ENCODE measurements at regions not wholly inside any gene's neighbourhood (a gene's known extent, or its start where the extent isn't known, plus 50 kb on each side); places are given as distances from the start of the nearest gene placed in this dataset.
"Not testable (repeated sequence)": the region's sequence is repeated elsewhere in the genome, so short reads cannot be mapped to it uniquely, and the experiment has no call there.

DNA sequence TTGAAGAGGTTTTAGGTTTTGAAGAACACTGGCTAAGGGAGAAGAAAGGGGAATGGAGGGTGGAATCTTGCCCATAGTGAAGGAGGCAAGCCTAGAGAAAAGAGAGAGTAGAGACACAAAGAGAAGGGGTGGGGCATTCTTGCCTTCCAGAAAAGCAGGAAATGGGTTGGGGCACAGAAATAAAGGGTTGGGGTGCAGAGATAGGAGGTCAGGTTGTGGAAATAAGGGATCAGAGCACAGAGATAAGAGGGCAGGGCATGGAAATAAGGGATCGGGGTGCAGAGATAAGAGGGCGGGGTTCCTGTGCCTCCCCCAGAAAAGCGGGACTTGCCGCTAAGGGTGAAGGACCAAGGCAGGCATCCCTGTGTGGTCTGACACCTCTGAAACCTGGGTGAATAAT, 69.9 kb downstream of the ALG1L2 start:
- DNase-seq = not testable (repeated sequence)

DNA sequence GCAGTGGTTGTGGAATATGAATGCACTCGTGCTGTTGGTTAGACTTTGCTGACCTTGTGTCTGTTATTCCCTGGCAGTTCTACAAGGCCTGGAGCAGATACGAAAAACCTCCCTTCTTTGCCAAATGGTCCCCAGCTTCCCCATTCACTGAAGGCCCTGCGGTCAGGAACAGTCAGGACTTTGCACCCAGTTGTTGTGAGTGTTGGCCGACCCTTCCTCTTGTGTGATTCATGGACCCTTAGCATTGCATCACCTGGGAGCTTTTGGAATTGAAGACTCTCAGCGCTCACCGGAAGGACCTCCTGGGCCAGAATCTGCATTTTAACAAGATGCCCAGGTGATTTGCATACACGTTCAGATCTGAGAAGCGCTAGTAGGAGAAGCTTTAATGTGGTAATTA, 71.6 kb downstream of the ALG1L2 start:
- DNase-seq = not testable (repeated sequence)

DNA sequence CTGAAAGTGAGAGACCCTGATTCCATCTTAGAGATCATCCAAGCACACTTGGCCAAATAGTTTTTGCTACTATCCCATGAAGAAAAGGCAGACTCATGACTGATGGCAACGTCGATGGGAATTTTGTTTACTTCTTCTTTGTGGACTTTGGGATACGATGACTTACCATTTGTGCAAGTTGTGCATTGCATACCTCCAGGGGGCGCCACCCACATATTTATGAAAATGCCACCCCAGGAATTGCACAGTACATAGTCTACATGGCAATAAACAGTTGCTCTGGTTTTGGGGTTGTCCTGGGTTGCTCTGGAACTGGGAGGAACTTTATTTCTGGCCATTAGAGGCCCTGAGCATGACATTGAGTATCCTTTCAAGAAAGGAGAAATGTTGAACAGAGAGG, 73.8 kb downstream of the ALG1L2 start:
- not testable (repeated sequence) for DNase-seq

DNA sequence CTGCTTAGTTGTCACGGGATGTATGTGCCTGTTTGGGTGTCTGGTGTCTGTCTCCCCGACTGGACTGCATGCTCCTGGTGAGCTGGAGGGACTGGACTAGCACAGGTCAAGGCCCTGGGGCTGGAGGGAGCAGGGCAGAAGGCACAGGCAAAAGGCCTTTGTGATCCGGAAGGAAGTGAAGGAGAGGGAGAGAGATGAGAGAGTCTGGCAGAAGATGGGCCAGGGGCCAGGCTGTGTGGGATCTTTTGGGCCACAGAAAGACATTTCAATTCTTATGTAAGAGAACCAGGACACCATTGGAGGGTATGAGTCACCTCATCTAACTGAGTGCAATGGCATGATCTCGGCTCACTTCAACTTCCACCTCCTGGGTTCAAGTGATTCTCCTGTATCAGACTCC, 85.2 kb downstream of the ALG1L2 start:
- DNase-seq = not testable (repeated sequence)

DNA sequence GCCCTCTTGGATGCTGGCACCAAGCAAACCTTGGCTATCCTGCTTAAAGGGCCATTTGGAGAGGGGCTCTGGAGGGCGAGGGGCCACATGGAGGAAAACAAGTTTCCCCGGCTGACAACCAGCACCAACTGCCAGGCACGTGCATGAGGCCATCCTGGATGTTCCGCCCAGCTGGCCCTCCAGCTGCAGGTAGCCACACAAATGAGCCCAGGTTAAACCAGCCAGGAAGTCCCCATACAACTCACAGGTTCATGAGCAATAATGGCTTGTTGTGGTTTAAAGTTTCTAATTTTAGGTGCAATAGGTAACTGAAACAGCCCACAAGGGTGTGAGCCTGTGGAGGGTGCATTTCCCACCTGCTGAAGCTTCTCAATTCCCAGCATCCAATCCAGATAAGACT, 93.6 kb downstream of the ALG1L2 start:
- DNase-seq = not testable (repeated sequence)

DNA sequence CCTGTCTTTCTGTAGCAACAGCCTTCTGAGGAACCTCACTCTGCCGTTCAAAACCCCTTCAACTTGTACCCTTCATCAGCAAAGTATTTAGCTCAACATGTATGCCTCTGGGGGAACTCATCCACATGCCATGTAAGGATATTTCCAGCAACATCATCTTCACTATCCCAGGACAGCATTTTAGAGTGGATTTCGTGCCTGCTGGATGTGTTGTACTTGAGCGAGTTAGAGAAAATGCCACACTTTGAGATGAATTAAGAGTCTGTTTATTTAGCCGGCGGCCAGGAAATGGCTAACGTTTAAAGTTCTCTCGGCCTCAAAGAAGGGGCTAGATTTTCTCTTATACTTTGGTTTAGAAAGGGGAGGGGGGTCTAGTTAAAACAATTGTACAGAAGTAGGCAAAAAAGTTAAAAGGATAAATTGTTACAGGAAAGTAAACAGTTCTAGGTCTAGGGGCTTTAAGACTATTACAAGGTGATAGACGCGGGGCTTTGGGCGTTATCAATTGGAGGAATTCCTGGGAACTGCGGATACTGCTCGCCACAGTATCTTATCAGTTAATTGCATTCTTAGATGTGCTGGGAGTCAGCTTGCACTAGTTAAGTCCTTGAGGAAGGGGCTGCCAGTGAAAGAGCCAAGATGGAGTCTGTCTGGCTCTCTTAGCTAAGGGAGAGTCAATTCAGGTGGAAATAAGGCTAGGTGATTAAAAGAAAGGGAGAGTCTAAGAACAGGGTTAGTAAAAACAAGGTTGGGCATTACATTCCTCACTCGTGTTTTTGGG, 95.0 kb downstream of the ALG1L2 start:
- not testable (repeated sequence) for DNase-seq

DNA sequence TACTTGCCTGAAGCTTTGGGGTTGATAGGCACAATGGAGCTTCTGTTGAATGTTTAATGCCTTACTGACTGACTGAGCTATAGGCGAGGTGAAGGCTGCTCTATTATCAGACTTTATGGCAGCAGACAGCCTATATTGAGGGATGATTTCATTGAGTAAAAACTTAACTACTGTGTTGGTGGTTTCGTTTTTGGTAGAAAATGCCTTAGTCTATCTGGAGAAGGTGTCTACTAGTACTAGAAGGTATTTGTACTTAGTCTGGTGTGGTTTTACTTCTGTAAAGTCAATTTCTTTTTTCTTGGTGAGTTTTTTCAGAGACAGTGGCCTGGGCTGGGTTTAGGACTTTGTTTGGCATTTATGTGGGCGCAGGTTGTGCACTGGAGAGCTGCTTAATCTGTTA, 97.2 kb downstream of the ALG1L2 start:
- DNase-seq = not testable (repeated sequence)

DNA sequence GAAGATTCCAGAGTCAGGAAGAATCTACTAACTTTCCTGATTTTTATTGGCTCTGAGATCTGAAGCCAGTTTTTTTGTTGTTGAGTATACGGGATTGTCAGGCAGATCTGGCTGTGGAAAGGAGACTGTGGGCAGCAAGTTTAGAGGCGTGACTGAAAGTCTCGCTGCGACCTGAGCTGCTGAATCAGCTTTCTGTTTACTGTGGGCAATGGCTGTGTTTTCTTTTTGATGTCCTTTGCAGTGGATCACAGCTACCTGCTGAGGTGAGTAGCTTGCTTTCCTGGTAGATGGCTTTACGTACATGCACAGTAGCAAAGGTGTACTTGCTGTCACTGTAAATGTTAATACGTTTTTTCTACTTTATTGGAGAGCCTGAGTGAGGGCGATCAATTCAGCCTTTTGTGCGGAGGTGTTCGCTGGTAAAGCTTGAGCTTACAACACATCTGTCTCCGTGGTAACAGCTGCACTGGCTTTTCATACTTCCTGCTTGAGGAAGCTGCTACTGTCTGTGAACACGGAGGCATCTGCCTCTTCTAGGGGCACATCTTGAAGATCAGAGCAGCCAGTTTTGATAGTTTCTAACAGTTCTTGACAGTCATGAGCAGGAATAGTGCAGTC, 97.8 kb downstream of the ALG1L2 start:
- DNase-seq = not testable (repeated sequence)

DNA sequence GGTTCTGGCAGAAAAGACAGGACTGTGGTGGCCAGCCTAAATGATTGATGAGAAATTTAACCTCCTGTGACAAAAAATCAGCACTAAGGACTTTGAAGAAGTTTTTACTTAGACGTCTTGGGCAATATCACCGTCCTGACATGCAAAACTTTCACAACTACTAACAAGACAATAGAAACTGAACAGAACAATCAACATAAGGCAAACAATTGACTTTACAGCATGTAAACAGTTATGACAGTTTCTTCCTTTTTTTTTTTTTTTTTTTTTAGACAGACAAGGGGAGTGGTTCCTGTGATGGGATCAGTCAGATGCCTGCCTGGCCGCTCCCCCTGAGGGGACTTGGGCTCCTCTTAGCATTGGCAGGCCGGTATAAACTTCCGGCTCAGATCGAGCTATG, 100.8 kb downstream of the ALG1L2 start:
- DNase-seq = not testable (repeated sequence)

DNA sequence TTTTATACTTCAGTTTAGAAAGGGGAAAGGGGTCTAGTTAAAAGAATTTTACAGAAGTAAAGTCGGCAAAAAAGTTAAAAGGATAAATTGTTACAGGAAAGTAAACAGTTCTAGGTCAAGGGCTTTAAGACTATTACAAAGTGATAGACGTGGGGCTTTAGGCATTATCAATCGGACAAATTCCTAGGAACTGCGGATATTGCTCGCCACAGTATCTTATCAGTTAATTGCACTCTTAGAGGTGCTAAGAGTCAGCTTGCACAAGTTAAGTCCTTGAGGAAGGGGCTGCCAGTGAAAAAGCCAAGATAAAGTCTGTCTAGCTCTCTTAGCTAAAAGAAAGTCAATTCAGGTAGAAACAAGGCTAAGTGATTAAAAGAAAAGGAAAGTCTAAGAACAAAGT, 102.1 kb downstream of the ALG1L2 start:
- not testable (repeated sequence) for DNase-seq

DNA sequence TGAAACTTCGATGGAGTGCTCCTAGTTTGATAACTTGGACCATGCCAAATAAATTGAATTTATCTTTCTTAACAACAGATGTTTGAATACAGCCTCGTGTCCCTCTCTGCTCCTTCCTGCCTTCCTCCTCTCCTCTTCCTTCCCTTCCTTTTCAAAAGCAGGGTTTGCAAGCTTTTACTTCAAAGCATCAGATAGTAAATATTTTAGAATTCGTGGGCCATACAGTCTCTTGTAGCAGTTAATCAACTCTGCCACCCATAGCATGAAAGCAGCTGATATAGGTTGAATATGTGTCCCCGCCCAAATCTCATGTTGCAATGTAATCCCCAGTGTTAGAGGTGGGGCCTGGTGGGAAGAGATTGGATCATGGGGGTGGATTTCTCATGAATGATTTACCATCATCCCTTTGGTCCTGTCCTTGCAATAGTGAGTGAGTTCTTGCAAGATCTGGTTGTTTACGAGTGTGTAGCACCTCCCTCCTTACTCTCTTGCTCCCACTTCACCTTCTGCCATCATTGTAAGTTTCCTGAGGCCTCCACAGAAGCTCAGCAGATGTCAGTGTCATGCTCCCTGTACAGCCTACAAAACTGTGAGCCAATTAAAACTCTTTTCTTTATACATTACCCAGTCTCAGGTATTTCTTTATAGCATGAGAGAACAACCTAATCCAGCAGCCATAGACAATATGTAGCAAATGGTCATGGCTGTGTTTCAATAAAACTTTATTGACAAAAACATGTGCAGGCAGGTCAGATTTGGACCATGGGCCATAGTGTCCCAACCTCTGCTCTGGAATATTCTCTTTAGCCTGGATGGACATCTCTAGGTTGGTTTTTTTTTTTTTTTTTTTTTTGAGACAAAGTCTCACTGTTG, 102.8 kb downstream of the ALG1L2 start:
- not testable (repeated sequence) for DNase-seq

DNA sequence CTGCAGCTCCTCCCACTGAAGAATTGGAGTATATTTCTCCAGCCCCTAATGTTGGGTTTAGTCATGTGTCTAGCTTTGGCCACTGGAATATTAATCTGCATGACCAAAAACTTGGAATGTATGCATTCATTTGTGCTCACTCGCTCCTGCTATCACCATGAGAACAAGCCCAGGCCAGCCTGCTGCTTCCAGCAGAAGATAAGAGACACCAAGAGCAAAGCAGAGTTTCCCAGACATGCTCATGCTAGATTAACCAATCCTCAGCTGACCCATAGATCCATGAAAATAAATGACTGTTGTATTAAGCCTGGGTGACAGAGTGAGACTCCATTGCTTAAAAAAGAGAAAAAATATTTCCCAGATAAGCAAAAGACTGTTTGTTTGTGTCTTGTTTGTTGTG, 119.6 kb downstream of the ALG1L2 start:
- DNase-seq = not testable (repeated sequence)

DNA sequence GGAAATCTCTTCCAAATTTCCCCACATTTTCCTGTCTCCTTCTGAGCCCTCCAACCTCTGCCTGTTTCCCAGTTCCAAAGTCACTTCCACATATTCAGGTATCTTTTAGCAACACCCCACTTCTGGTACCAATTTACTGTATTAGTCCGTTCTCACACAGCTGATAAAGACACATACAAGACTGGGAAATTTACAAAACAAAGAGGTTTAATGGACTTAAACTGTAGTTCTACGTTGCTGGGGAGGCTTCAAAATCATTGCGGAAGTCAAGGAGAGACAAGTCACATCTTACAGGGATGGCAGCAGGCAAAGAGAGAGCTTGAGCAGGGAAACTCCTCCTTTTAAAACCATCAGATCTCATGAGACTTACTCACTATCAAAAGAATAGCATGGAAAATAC, 122.0 kb downstream of the ALG1L2 start:
- not testable (repeated sequence) for DNase-seq

DNA sequence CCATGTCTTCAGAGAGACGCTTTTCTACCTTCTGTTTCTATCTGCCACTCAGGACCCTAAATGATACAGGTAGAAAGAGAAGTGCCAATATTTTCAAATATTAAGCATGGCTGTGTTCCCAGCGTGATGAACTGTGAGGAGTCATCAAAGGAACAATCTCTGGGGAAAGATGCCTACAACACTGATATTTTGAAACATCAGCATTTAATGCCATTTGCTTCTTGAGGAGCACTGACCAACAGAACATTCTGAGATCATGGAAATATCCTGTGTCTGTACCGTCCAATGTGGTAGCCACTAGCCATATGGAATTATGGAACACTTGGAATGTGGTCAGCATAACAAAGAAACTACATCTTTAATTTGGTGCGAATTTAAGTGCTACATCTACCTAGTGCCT, 117.9 kb upstream of the COL6A5 start:
- no peak for DNase-seq

DNA sequence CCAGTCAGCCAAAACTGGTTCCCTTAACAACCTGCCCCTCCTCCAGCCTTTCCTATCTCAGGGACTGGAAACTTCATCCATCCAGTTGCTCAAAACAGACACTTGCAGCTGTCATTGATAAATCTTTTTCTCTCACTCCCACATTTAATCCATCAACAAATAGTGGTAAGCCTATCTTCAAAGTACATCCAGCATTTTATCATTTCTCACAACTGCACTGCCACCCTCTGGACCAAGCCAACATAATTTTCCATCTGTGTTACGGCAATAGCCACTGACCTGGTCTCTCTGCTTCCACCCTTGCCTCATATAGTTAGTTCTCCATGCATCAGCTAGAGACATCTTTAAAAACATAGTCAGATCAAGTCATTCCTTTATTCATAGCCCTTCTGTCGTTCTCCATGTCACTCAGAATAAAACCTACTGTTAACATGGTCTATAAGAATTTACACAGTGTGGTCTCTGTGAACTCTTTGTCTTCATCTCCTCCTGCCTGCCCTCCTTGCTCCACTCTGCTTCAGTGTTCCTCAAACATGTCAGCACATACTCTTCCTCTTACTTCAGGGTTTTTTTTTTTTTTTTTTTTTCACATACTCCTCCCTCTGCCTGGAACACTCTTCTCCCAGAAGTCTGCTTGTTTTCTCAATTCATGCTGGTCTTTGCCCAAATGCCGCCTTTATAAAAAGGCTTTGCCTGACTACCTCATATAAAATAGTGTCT, 102.5 kb upstream of the COL6A5 start:
- DNase-seq = no peak

DNA sequence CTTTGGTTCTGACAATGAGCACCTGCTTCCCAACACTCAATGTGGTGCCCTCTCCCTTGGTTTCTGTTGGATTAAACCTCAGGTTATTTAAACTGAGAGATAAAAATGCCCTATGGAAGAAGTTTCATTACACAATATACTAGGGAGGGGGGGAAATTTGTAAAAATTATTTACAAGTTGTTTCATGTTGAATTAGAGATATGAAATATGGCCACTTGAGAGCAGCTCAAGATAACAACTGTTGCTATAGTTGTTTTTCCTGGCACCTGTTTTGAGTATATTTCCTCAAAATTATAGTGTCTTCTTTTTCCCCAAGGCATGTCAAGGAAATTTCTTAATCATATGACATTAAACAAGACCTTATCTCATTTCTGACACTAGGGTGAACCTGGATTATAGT, 101.7 kb upstream of the COL6A5 start:
- no peak for DNase-seq

DNA sequence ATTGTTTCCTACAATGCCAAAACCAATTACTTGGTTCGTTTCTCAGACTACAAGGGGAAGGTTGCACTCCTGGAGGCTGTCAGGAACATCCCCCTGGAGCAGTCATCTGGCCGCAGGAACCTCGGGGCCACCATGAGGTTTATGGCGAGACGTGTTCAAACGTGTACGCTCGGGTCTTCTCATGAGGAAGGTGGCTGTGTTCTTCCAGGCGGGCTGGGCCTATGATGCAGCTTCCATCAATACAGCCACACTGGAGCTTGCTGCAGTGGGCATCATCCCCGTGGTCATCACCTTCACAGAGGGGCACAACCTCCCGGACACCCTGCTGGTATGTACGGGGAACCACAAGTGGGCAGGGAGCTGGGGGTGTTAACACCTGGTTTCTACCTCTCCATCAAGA, 94.5 kb upstream of the COL6A5 start:
- DNase-seq = no peak

DNA sequence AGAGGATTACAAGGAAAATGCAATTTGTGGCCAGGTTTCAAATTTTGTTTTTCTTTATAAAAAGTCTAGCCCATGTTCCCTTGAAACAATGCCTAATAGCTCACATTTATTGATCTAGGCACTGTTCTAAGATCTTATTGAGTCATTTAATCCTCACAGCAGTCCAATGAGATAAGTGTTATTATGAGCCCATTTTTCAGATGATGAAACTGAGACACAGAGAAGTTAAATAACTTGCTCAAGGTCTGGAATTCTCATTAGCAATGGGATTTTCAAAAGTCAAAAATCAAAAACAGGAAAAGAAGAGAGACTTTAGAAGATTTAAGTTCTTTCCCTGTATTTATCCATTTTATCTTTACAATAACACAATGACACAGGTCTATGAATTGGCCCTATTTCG, 90.0 kb upstream of the COL6A5 start:
- DNase-seq = no peak

DNA sequence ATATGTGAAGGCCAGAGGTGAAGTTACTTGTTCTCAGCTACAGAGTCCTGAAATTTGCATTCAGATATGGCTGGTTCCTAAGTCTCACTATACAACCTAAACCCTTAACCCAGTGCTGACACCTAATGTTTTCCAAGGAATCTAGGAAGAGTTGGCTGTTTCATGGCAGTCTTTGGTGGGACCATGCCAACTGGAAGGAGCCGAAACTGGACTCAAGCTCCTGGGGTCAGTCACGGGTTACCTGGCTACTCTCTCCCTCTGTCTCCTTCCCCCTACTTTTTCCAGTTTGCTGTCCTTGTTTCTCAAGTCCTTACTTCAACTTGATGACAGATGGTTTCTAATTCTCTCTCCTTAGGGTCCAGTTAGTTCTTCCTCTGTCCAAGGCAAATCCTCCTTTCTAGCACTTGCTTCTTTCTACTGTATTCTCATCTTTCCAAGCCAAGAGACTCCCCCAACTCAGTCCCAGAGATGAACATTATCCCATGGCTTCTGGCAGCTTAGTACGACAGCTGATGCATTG, 88.6 kb upstream of the COL6A5 start:
- no peak for DNase-seq

DNA sequence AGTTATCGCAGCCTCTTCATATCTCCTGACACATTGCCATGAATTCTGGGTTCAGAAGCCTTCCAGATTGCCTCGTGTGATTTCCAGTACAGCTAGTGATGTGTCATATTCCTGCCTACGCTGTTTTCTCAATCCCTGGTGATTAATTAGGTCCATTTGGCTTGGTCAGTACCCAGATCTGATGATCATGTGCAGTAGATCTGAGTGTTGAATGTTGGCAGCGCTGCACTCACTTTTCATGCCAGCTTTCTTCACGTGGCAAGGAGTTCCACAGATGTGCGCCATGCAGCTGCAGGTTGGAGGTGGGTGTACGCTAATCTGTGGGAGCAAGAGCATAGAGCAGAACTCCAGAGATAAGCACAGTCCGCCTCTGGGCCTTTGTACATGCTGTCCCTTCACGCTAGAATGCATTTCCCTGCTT, 86.9 kb upstream of the COL6A5 start:
- no peak for DNase-seq

DNA sequence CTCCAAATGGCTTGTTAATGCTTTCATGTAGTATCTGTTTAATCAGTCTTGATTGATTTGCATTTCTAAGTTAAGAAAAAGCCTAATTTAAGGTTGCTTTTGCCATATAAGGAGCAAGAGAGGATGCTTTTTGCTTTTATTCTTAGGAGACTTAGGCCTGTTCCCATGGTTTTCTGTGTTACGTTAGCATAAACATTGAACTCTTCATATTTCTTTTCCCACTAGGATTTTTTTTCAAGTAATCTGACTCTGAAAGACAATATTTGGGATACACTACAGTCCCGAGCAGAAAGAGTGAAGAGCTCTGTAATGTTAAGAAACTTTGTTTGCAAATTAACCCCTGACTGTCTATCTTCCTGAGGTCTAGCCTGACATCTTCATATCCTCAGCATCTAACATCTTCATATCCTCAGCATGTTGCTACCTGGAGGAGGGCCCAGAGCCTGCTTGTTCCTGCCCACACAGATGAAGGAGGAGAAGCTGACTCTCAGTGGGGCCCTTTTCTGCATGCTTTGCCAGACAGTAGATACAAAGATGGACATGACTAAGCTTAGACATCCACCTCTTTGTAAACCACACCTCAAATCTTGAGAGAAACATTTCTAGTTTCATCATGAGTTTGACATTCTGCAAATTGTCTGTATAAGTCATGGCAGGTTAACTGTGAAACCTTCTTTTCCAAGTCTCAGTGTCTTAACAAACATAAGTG, 86.2 kb upstream of the COL6A5 start:
- no peak for DNase-seq

DNA sequence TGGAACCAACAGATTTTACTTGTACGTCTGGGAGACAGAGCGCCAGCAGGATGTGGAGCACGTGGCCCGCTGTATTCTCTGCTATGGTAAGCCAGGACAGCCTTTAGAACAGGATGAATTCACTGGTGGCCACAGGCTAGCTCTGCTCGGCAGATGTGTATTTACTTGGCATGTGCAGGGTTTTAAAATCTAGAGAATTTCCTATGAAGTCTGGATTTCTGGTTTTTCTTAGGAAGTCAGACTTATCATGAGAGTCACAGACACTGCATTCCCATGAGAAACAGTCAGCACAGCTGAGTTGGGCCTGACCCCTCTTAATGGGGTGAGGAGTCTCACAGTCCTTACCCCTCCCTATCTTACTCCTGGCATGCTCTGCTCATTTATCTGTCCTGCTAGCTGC, 84.6 kb upstream of the COL6A5 start:
- no peak for DNase-seq

Measured in NCI-H1694 (cell line).